Ishikawa (cell line): ENCODE measurements at regions not wholly inside any gene's neighbourhood (a gene's known extent, or its start where the extent isn't known, plus 50 kb on each side); places are given as distances from the start of the nearest gene placed in this dataset.

Experiments used
- CEBPB ChIP-seq: IDR thresholded peaks from 2 replicates; pipeline ENCODE4 v1.6.1; 2012
- CREB1 ChIP-seq: IDR thresholded peaks from 2 replicates; pipeline ENCODE4 v1.6.1; 2012; ENCODE audit warnings: low read depth
- EGR1 ChIP-seq: IDR thresholded peaks from 2 replicates; pipeline ENCODE4 v1.6.1; 2012
- EP300 ChIP-seq: IDR thresholded peaks from 2 replicates; pipeline ENCODE4 v1.6.1; 2012; ENCODE audit warnings: borderline replicate concordance
- FOXM1 ChIP-seq: IDR thresholded peaks from 2 replicates; pipeline ENCODE4 v1.6.1; 2012; ENCODE audit warnings: low read depth, borderline replicate concordance
- NFIC ChIP-seq: IDR thresholded peaks from 2 replicates; pipeline ENCODE4 v1.6.1; 2012
- RAD21 ChIP-seq: IDR thresholded peaks from 2 replicates; pipeline ENCODE4 v1.6.1; 2012; ENCODE audit warnings: low read depth
- REST ChIP-seq: IDR thresholded peaks from 2 replicates; pipeline ENCODE4 v1.6.1; 2012; ENCODE audit warnings: low read depth, mild to moderate bottlenecking
- TAF1 ChIP-seq: IDR thresholded peaks from 2 replicates; pipeline ENCODE4 v1.6.1; 2012; ENCODE audit warnings: low read depth, mild to moderate bottlenecking
- TCF12 ChIP-seq: IDR thresholded peaks from 2 replicates; pipeline ENCODE4 v1.6.1; 2012; ENCODE audit warnings: low read depth
- TEAD4 ChIP-seq: IDR thresholded peaks from 2 replicates; pipeline ENCODE4 v1.6.1; 2012
- USF1 ChIP-seq: IDR thresholded peaks from 2 replicates; pipeline ENCODE4 v1.6.1; 2012
- YY1 ChIP-seq: IDR thresholded peaks from 2 replicates; pipeline ENCODE4 v1.6.1; 2012; ENCODE audit warnings: low read depth
- ZBTB7A ChIP-seq: IDR thresholded peaks from 2 replicates; pipeline ENCODE4 v1.6.1; 2012; ENCODE audit warnings: low read depth
- TF ChIP-seq, protein P1 (sequence below): IDR thresholded peaks from 2 replicates; pipeline ENCODE4 v1.6.1; 2012

GRCh38 chr2:189308056-189308790 lies 128.7 kb upstream of the COL5A2 start:
- no peak for TF ChIP-seq ZBTB7A
- TF ChIP-seq EGR1: no peak
- TF ChIP-seq FOXM1: no peak
- no peak for TF ChIP-seq EP300
- no peak for TF ChIP-seq REST
- TF ChIP-seq CEBPB: no peak
- TF ChIP-seq USF1: no peak
- TF ChIP-seq NFIC: no peak
- TF ChIP-seq TEAD4: no peak
- no peak for TF ChIP-seq CREB1
- TF ChIP-seq TCF12: no peak

GRCh38 chr2:189309331-189309730 lies 129.8 kb upstream of the COL5A2 start:
- TF ChIP-seq TCF12: no peak
- no peak for TF ChIP-seq CREB1

- no peak for TF ChIP-seq FOXM1
- no peak for TF ChIP-seq USF1
- TF ChIP-seq NFIC: no peak
- no peak for TF ChIP-seq EGR1
- TF ChIP-seq CREB1: no peak
- TF ChIP-seq ZBTB7A: no peak
- no peak for TF ChIP-seq EP300
- TF ChIP-seq CEBPB: no peak
- TF ChIP-seq RAD21: no peak
- no peak for TF ChIP-seq YY1
- TF ChIP-seq, protein P1, sequence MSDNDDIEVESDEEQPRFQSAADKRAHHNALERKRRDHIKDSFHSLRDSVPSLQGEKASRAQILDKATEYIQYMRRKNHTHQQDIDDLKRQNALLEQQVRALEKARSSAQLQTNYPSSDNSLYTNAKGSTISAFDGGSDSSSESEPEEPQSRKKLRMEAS: no peak
- no peak for TF ChIP-seq TEAD4
- no peak for TF ChIP-seq TCF12
- no peak for TF ChIP-seq REST
- no peak for TF ChIP-seq TAF1
Measured at GRCh38 chr2:189312211-189312610, 129.1 kb upstream of the WDR75 start.

DNA sequence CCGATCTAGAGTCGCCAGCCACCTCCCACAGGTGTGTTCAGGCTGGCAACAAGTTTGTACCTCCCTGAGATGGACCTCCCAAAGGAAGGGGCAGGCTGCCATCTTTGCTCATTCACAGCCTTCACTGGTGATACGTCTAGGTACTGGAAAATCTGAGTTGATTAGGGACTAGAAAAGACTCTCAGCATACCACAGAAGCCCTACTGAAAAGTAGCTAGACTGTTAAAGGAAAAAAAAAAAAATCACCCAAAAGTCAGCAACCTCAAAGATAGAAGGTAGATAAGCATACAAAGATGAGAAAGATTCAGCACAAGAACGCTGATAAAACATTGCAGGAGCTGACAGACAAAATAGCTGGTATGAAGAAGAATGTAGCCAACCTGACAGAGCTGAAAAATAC lies 128.6 kb upstream of the WDR75 start:
- TF ChIP-seq TEAD4 (no peak), USF1 (no peak), NFIC (no peak), EP300 (no peak), FOXM1 (no peak), CEBPB (no peak), RAD21 (no peak), EGR1 (no peak), TCF12 (no peak), CREB1 (no peak), YY1 (no peak), ZBTB7A (no peak), REST (no peak)
- TF ChIP-seq, protein P1: no peak
